HL-60 (cell line): ENCODE measurements at regions not wholly inside any gene's neighbourhood (a gene's known extent, or its start where the extent isn't known, plus 50 kb on each side); places are given as distances from the start of the nearest gene placed in this dataset.

Source experiments
- GABPA ChIP-seq: IDR thresholded peaks from 2 replicates; pipeline ENCODE4 v1.6.1; 2012; ENCODE audit warnings: low read depth
- POLR2AphosphoS5 ChIP-seq: IDR thresholded peaks from 2 replicates; pipeline ENCODE4 v1.6.1; 2012; ENCODE audit warnings: low read depth
- TF ChIP-seq, protein P1 (sequence below): IDR thresholded peaks from one replicate; pipeline ENCODE4 v1.5.1; 2011; ENCODE audit warnings: low read length, control low read depth, inconsistent platforms; ENCODE audit not compliant: insufficient read depth
- TF ChIP-seq, protein P2 (sequence below): IDR thresholded peaks from 2 replicates; pipeline ENCODE4 v1.6.1; 2012; ENCODE audit warnings: low read depth; ENCODE audit not compliant: insufficient replicate concordance

DNA sequence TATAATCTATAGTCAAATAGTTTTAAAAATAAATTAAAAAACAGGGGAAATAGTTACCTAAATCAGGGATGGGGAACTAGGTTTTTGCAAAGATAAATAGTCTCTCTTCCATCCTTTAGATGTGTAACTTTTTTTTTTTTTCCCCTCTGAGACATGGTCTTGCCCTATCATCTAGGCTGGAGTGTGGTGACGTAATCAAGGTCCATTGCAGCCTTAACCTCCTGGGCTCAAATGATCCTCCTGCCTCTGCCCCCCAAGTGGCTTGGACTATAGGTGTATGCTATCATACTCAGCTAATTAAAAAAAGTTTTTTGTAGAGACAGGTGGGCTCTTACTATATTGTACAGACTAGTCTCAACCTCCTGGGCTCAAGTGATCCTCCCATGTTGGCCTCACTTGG lies 316.5 kb downstream of the CCDC85A start:
- TF ChIP-seq, protein P1, sequence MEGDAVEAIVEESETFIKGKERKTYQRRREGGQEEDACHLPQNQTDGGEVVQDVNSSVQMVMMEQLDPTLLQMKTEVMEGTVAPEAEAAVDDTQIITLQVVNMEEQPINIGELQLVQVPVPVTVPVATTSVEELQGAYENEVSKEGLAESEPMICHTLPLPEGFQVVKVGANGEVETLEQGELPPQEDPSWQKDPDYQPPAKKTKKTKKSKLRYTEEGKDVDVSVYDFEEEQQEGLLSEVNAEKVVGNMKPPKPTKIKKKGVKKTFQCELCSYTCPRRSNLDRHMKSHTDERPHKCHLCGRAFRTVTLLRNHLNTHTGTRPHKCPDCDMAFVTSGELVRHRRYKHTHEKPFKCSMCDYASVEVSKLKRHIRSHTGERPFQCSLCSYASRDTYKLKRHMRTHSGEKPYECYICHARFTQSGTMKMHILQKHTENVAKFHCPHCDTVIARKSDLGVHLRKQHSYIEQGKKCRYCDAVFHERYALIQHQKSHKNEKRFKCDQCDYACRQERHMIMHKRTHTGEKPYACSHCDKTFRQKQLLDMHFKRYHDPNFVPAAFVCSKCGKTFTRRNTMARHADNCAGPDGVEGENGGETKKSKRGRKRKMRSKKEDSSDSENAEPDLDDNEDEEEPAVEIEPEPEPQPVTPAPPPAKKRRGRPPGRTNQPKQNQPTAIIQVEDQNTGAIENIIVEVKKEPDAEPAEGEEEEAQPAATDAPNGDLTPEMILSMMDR = no peak
- TF ChIP-seq POLR2AphosphoS5 (no peak), GABPA (no peak)
- TF ChIP-seq, protein P2, sequence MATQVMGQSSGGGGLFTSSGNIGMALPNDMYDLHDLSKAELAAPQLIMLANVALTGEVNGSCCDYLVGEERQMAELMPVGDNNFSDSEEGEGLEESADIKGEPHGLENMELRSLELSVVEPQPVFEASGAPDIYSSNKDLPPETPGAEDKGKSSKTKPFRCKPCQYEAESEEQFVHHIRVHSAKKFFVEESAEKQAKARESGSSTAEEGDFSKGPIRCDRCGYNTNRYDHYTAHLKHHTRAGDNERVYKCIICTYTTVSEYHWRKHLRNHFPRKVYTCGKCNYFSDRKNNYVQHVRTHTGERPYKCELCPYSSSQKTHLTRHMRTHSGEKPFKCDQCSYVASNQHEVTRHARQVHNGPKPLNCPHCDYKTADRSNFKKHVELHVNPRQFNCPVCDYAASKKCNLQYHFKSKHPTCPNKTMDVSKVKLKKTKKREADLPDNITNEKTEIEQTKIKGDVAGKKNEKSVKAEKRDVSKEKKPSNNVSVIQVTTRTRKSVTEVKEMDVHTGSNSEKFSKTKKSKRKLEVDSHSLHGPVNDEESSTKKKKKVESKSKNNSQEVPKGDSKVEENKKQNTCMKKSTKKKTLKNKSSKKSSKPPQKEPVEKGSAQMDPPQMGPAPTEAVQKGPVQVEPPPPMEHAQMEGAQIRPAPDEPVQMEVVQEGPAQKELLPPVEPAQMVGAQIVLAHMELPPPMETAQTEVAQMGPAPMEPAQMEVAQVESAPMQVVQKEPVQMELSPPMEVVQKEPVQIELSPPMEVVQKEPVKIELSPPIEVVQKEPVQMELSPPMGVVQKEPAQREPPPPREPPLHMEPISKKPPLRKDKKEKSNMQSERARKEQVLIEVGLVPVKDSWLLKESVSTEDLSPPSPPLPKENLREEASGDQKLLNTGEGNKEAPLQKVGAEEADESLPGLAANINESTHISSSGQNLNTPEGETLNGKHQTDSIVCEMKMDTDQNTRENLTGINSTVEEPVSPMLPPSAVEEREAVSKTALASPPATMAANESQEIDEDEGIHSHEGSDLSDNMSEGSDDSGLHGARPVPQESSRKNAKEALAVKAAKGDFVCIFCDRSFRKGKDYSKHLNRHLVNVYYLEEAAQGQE = no peak
